ENCODE measurements at regions not wholly inside any gene's neighbourhood (a gene's known extent, or its start where the extent isn't known, plus 50 kb on each side); places are given as distances from the start of the nearest gene placed in this dataset.
A peak's percentile ranks its signal among the peaks of the same experiment; 100 is the strongest.

- no peak overlapping the region for H4K12ac ChIP-seq (ENCODE audit: low read depth, low read length)
- WGBS (ENCODE audit: extremely low coverage, insufficient coverage, insufficient read length), result no CpG with 5 or more reads among the region's 1 CpG
Measured at GRCh38 chr3:31378231-31378630, 154.5 kb upstream of the STT3B start.

GRCh38 chr3:31379598-31379997 is 153.1 kb upstream of the STT3B start:
- Histone ChIP-seq H2BK120ac (ENCODE audit: insufficient read depth, low read length, poor library complexity) (no peak overlapping the region), H3K79me1 (ENCODE audit: low read length) (no peaks in the 10 kb centered on the region), H2BK5ac (ENCODE audit: low read depth, low read length, poor library complexity) (no peak overlapping the region), H3K9me3 (ENCODE audit: insufficient read depth, low read depth, low read length) (no peaks in the 10 kb centered on the region), H3K27ac (ENCODE audit: low read depth, low read length) (no peak overlapping the region), H3K4ac (ENCODE audit: low read depth, low read length) (no peak overlapping the region), H3K14ac (ENCODE audit: low read length) (no peak overlapping the region), H4K91ac (ENCODE audit: low read depth, low read length) (no peak overlapping the region), H2AK5ac (ENCODE audit: low read length) (no peak overlapping the region), H3K79me2 (ENCODE audit: control insufficient read depth, insufficient read depth, low read length, poor library complexity) (no peaks in the 10 kb centered on the region), H3K36me3 (ENCODE audit: control insufficient read depth in 1 of 2, insufficient read depth in 2 of 2, low read length in 2 of 2) (no peaks in the 10 kb centered on the region), H2BK12ac (ENCODE audit: low read length) (no peak overlapping the region), H3K4me3 (ENCODE audit: low read depth, low read length) (no peak overlapping the region), H3K23ac (ENCODE audit: low read length) (no peak overlapping the region), H3K4me1 (ENCODE audit: control insufficient read depth in 1 of 2, insufficient read depth in 2 of 2, low read length in 2 of 2) (no peaks in the 10 kb centered on the region), H3K9ac (ENCODE audit: low read length) (no peak overlapping the region), H3K27me3 (ENCODE audit: insufficient read depth, low read length) (no peaks in the 10 kb centered on the region), H3K18ac (ENCODE audit: low read length) (no peak overlapping the region), H4K12ac (ENCODE audit: low read depth, low read length) (no peak overlapping the region), H3K4me2 (ENCODE audit: low read length) (no peak overlapping the region), H4K8ac (ENCODE audit: low read depth, low read length) (no peak overlapping the region), H2AFZ (ENCODE audit: insufficient read depth, low read length, poor library complexity) (no peak overlapping the region)
- DNase-seq, result no peak
- WGBS (ENCODE audit: extremely low coverage, insufficient coverage, insufficient read length), result no CpG with 5 or more reads among the region's 2 CpGs

More at GRCh38 chr3:31378231-31378630, 154.5 kb upstream of the STT3B start:
- no peaks in the 10 kb centered on the region for H3K79me1 ChIP-seq (ENCODE audit: low read length)
- no peak overlapping the region for H2BK12ac ChIP-seq (ENCODE audit: low read length)
- no peak overlapping the region for H2AK5ac ChIP-seq (ENCODE audit: low read length)
- H3K18ac ChIP-seq (ENCODE audit: low read length), result no peak overlapping the region
- no peak overlapping the region for H4K91ac ChIP-seq (ENCODE audit: low read depth, low read length)
- H2BK120ac ChIP-seq (ENCODE audit: insufficient read depth, low read length, poor library complexity), result no peak overlapping the region
- H3K79me2 ChIP-seq (ENCODE audit: control insufficient read depth, insufficient read depth, low read length, poor library complexity), result no peaks in the 10 kb centered on the region
- no peak overlapping the region for H4K8ac ChIP-seq (ENCODE audit: low read depth, low read length)
- H3K4ac ChIP-seq (ENCODE audit: low read depth, low read length), result no peak overlapping the region
- H3K27me3 ChIP-seq (ENCODE audit: insufficient read depth, low read length), result no peaks in the 10 kb centered on the region
- no peak overlapping the region for H3K9ac ChIP-seq (ENCODE audit: low read length)
- no peak overlapping the region for H3K4me2 ChIP-seq (ENCODE audit: low read length)
- H3K14ac ChIP-seq (ENCODE audit: low read length), result no peak overlapping the region
- H3K36me3 ChIP-seq (ENCODE audit: control insufficient read depth in 1 of 2, insufficient read depth in 2 of 2, low read length in 2 of 2), result no peaks in the 10 kb centered on the region
- DNase-seq, result no peak
- H3K4me1 ChIP-seq (ENCODE audit: control insufficient read depth in 1 of 2, insufficient read depth in 2 of 2, low read length in 2 of 2), result no peaks in the 10 kb centered on the region
- no peak overlapping the region for H3K27ac ChIP-seq (ENCODE audit: low read depth, low read length)
- no peak overlapping the region for H2BK5ac ChIP-seq (ENCODE audit: low read depth, low read length, poor library complexity)
- H3K23ac ChIP-seq (ENCODE audit: low read length), result no peak overlapping the region
- no peak overlapping the region for H3K4me3 ChIP-seq (ENCODE audit: low read depth, low read length)
- no peaks in the 10 kb centered on the region for H3K9me3 ChIP-seq (ENCODE audit: insufficient read depth, low read depth, low read length)
- no peak overlapping the region for H2AFZ ChIP-seq (ENCODE audit: insufficient read depth, low read length, poor library complexity)

GRCh38 chr3:31382856-31383255 is 149.9 kb upstream of the STT3B start:
- Histone ChIP-seq H3K18ac (ENCODE audit: low read length) (no peak overlapping the region), H3K27me3 (ENCODE audit: insufficient read depth, low read length) (no peaks in the 10 kb centered on the region), H2BK12ac (ENCODE audit: low read length) (no peak overlapping the region), H3K27ac (ENCODE audit: low read depth, low read length) (no peak overlapping the region), H3K23ac (ENCODE audit: low read length) (no peak overlapping the region), H3K36me3 (ENCODE audit: control insufficient read depth in 1 of 2, insufficient read depth in 2 of 2, low read length in 2 of 2) (no peaks in the 10 kb centered on the region), H2AK5ac (ENCODE audit: low read length) (no peak overlapping the region), H4K91ac (ENCODE audit: low read depth, low read length) (no peak overlapping the region), H4K12ac (ENCODE audit: low read depth, low read length) (no peak overlapping the region), H3K4me3 (ENCODE audit: low read depth, low read length) (no peak overlapping the region), H2AFZ (ENCODE audit: insufficient read depth, low read length, poor library complexity) (no peak overlapping the region), H2BK5ac (ENCODE audit: low read depth, low read length, poor library complexity) (no peak overlapping the region), H4K8ac (ENCODE audit: low read depth, low read length) (no peak overlapping the region), H3K9me3 (ENCODE audit: insufficient read depth, low read depth, low read length) (no peaks in the 10 kb centered on the region), H3K4me2 (ENCODE audit: low read length) (no peak overlapping the region), H3K14ac (ENCODE audit: low read length) (no peak overlapping the region), H2BK120ac (ENCODE audit: insufficient read depth, low read length, poor library complexity) (no peak overlapping the region), H3K4ac (ENCODE audit: low read depth, low read length) (no peak overlapping the region), H3K79me2 (ENCODE audit: control insufficient read depth, insufficient read depth, low read length, poor library complexity) (no peaks in the 10 kb centered on the region), H3K79me1 (ENCODE audit: low read length) (no peaks in the 10 kb centered on the region), H3K9ac (ENCODE audit: low read length) (no peak overlapping the region), H3K4me1 (ENCODE audit: control insufficient read depth in 1 of 2, insufficient read depth in 2 of 2, low read length in 2 of 2) (no peaks in the 10 kb centered on the region)
- DNase-seq, result peak; percentile 57 to 83
- WGBS (ENCODE audit: extremely low coverage, insufficient coverage, insufficient read length), result no CpG with 5 or more reads among the region's 1 CpG

GRCh38 chr3:31384117-31384516 is 148.6 kb upstream of the STT3B start:
- no peak overlapping the region for H3K23ac ChIP-seq (ENCODE audit: low read length)
- H3K9ac ChIP-seq (ENCODE audit: low read length), result no peak overlapping the region
- H2BK5ac ChIP-seq (ENCODE audit: low read depth, low read length, poor library complexity), result no peak overlapping the region
- H3K79me2 ChIP-seq (ENCODE audit: control insufficient read depth, insufficient read depth, low read length, poor library complexity), result no peaks in the 10 kb centered on the region
- H3K27me3 ChIP-seq (ENCODE audit: insufficient read depth, low read length), result no peaks in the 10 kb centered on the region
- DNase-seq, result no peak
- no peak overlapping the region for H3K27ac ChIP-seq (ENCODE audit: low read depth, low read length)
- no peak overlapping the region for H2BK12ac ChIP-seq (ENCODE audit: low read length)
- H4K12ac ChIP-seq (ENCODE audit: low read depth, low read length), result no peak overlapping the region
- no CpG with 5 or more reads among the region's 1 CpG for WGBS (ENCODE audit: extremely low coverage, insufficient coverage, insufficient read length)
- no peak overlapping the region for H2AFZ ChIP-seq (ENCODE audit: insufficient read depth, low read length, poor library complexity)
- H3K4me2 ChIP-seq (ENCODE audit: low read length), result no peak overlapping the region
- no peak overlapping the region for H2AK5ac ChIP-seq (ENCODE audit: low read length)
- no peaks in the 10 kb centered on the region for H3K79me1 ChIP-seq (ENCODE audit: low read length)
- H3K4me1 ChIP-seq (ENCODE audit: control insufficient read depth in 1 of 2, insufficient read depth in 2 of 2, low read length in 2 of 2), result no peaks in the 10 kb centered on the region
- no peak overlapping the region for H3K4me3 ChIP-seq (ENCODE audit: low read depth, low read length)
- no peak overlapping the region for H2BK120ac ChIP-seq (ENCODE audit: insufficient read depth, low read length, poor library complexity)
- H3K14ac ChIP-seq (ENCODE audit: low read length), result no peak overlapping the region
- no peaks in the 10 kb centered on the region for H3K36me3 ChIP-seq (ENCODE audit: control insufficient read depth in 1 of 2, insufficient read depth in 2 of 2, low read length in 2 of 2)
- no peak overlapping the region for H4K8ac ChIP-seq (ENCODE audit: low read depth, low read length)
- no peak overlapping the region for H3K4ac ChIP-seq (ENCODE audit: low read depth, low read length)
- no peak overlapping the region for H4K91ac ChIP-seq (ENCODE audit: low read depth, low read length)
- H3K9me3 ChIP-seq (ENCODE audit: insufficient read depth, low read depth, low read length), result no peaks in the 10 kb centered on the region
- no peak overlapping the region for H3K18ac ChIP-seq (ENCODE audit: low read length)

Data from trophoblast cell (in vitro differentiated cells and primary cell).